Activated T-helper 1 cell treated with anti-CD3 and anti-CD28 coated beads, Interleukin-12 subunit alpha, Interleukin-12 subunit beta, Interleukin-2, Interleukin-4 antibody, amounts not matched to agents 30 ng/mL and 10 ng/mL and 1 ng/mL, durations not matched to agents 14 hours and 24 hours and 36 hours (primary cell): ENCODE measurements at regions not wholly inside any gene's neighbourhood (a gene's known extent, or its start where the extent isn't known, plus 50 kb on each side); places are given as distances from the start of the nearest gene placed in this dataset.
"Not testable (repeated sequence)": the region's sequence is repeated elsewhere in the genome, so short reads cannot be mapped to it uniquely, and the experiment has no call there.

Source experiments
- DNase-seq: peaks from one replicate; pipeline ENCODE4 v3.0.0; 2021; ENCODE audit warnings: low spot score
- H3K27ac Mint-ChIP-seq: one replicate; pipeline ENCODE4 v1.8.0; 2021; ENCODE audit warnings: mild to moderate bottlenecking, mixed read lengths
- H3K27me3 Mint-ChIP-seq: one replicate; pipeline ENCODE4 v1.8.0; 2022; ENCODE audit warnings: mild to moderate bottlenecking, moderate library complexity, mixed read lengths; ENCODE audit not compliant: insufficient read depth
- H3K36me3 Mint-ChIP-seq: one replicate; pipeline ENCODE4 v1.8.0; 2021; ENCODE audit warnings: low read depth, mixed read lengths
- H3K4me1 Mint-ChIP-seq: one replicate; pipeline ENCODE4 v1.8.0; 2021; ENCODE audit warnings: low read depth, mixed read lengths
- H3K4me3 Mint-ChIP-seq: one replicate; pipeline ENCODE4 v1.8.0; 2021; ENCODE audit warnings: mild to moderate bottlenecking, moderate library complexity, mixed read lengths
- H3K9me3 Mint-ChIP-seq: one replicate; pipeline ENCODE4 v1.8.0; 2021; ENCODE audit warnings: mixed read lengths
- intact Hi-C: fragments of 100-400 bp; cut with micrococcal nuclease; formaldehyde crosslinking; loops from one replicate; pipeline ENCODE4 v1.15.1; 2024

- Mint-ChIP-seq H3K27me3 (no peaks in the 10 kb centered on the region), H3K27ac (no peak overlapping the region), H3K9me3 (peaks cover under 1% of the 10 kb centered on the region), H3K36me3 (no peaks in the 10 kb centered on the region), H3K4me3 (no peak overlapping the region), H3K4me1 (no peaks in the 10 kb centered on the region)
- no peak for DNase-seq
- intact Hi-C loops, result no loop called here
Observed at GRCh38 chr4:43425206-43425605, 532.7 kb downstream of the GRXCR1 start.

DNA sequence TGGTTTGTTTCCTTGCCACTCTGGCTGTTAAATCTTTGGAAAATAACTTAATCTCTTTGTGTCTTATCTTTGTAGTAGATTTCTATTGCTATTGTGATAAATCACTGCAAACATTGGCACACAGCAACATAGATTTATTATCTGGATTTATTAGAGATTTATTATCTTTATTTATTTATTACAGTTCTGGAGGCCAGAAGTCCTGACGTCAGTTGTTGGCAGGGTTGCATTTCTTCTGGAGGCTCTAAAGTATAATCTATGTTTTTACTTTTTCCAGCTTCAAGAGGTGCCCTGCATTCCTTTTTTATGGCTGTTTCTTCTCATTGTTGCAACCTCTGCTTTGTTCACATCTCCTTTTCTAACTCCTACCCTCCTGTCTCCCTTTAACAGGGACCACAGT, 542.8 kb downstream of the GRXCR1 start:
- no peak for DNase-seq
- H3K4me1 Mint-ChIP-seq, result no peaks in the 10 kb centered on the region
- H3K36me3 Mint-ChIP-seq, result no peaks in the 10 kb centered on the region
- H3K27ac Mint-ChIP-seq, result no peak overlapping the region
- H3K9me3 Mint-ChIP-seq, result peaks cover 13% of the 10 kb centered on the region
- H3K4me3 Mint-ChIP-seq, result no peak overlapping the region
- intact Hi-C loops, result no loop called here
- no peaks in the 10 kb centered on the region for H3K27me3 Mint-ChIP-seq

DNA sequence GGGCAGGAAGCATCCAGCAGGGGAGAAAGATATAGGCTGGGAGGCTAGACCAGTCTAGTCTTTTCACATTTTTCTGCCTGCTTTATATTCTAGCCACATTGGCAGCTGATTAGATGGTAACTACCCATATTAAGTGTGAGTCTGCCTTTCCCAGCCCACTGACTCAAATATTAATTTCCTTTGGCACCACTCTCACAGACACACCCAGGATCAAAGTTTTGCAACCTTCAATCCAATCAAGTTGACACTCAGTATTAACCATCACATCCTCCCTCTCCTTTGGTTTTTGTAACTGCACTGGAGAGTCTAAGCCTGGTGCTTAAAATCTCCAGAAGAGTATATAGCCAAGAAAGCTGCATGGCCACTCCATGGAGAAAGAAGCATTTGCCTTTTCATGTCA, 560.4 kb downstream of the GRXCR1 start:
- intact Hi-C loops, result no loop called here
- Mint-ChIP-seq H3K4me3 (no peak overlapping the region), H3K9me3 (no peaks in the 10 kb centered on the region), H3K4me1 (no peaks in the 10 kb centered on the region), H3K36me3 (no peaks in the 10 kb centered on the region), H3K27me3 (no peaks in the 10 kb centered on the region), H3K27ac (no peak overlapping the region)
- DNase-seq, result no peak

DNA sequence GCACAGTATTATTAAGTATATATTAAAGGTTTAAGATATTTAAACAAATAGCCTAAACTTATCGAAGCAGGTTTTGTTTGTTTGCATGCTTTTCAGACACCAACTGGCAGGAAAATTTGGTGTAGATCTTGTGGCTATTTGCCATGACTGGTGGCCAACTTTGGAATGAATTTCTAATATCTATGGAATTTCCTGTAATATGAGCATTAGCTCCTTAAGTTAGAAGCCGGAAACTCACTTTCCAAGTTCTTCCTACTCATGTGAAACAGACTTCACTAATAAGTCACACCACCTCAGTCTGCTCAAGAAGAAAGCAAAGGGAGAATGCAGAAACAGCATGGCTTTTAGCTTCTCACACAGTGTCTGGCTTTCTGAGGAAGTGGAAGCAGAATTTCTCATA, 563.9 kb downstream of the GRXCR1 start:
- H3K4me3 Mint-ChIP-seq, result no peak overlapping the region
- no peak overlapping the region for H3K27ac Mint-ChIP-seq
- no peak for DNase-seq
- no peaks in the 10 kb centered on the region for H3K36me3 Mint-ChIP-seq
- H3K4me1 Mint-ChIP-seq, result no peaks in the 10 kb centered on the region
- no peaks in the 10 kb centered on the region for H3K9me3 Mint-ChIP-seq
- intact Hi-C loops, result no loop called here
- H3K27me3 Mint-ChIP-seq, result no peaks in the 10 kb centered on the region

DNA sequence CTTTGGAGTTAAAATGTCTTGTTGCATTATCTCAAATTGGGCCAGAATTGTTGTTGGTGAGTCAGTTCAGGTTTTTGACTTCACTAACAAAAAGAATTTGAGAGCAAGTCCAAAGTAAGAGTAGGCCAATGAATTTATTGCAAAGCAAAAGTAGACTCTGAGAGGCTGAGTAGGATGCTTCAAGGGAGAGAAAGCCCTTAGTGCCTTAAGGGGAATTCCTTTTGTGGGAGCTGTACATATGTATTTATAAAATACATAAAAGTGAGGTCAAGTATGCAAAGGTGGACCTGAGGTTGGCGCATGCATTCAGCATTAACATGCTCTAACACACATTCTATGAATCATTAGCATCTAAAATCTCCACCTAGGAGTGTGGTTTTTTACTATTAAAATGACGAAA, 565.4 kb downstream of the GRXCR1 start:
- Mint-ChIP-seq H3K4me3 (no peak overlapping the region), H3K27ac (no peak overlapping the region), H3K27me3 (no peaks in the 10 kb centered on the region), H3K9me3 (no peaks in the 10 kb centered on the region), H3K4me1 (no peaks in the 10 kb centered on the region), H3K36me3 (no peaks in the 10 kb centered on the region)
- intact Hi-C loops, result no loop called here
- DNase-seq, result no peak

GRCh38 chr4:43458293-43458692, 565.8 kb downstream of the GRXCR1 start:
- no peak for DNase-seq
- Mint-ChIP-seq H3K4me1 (no peaks in the 10 kb centered on the region), H3K36me3 (no peaks in the 10 kb centered on the region), H3K27me3 (no peaks in the 10 kb centered on the region), H3K4me3 (no peak overlapping the region), H3K27ac (no peak overlapping the region), H3K9me3 (no peaks in the 10 kb centered on the region)
- intact Hi-C loops, result no loop called here

- Mint-ChIP-seq H3K27ac (no peak overlapping the region), H3K4me1 (no peaks in the 10 kb centered on the region), H3K9me3 (peaks cover 43% of the 10 kb centered on the region), H3K27me3 (no peaks in the 10 kb centered on the region), H3K4me3 (no peak overlapping the region), H3K36me3 (no peaks in the 10 kb centered on the region)
- intact Hi-C loops, result no loop called here
- DNase-seq, result no peak
Observed at GRCh38 chr4:43471950-43472349, 579.4 kb downstream of the GRXCR1 start.

DNA sequence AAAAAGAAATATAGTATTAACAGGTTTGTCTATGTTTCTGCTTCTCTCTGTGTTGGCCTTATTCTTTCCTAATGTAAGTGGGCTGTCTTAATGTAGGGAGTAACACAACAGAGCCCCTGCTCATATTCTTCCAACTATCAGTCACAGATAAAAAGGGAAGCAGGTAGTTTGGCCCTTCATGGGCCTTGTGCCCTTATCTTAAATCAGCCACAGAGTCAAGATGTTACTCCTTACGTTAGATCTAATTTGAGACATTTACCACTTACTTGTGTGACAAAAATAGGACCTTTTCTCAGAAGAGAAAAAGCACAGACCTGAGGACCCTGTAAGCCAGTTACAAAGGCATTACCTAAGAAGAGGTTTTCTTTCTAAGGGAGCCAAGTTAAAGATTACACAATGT, 589.0 kb downstream of the GRXCR1 start:
- Mint-ChIP-seq H3K4me1 (no peaks in the 10 kb centered on the region), H3K27ac (no peak overlapping the region), H3K27me3 (no peaks in the 10 kb centered on the region), H3K36me3 (no peaks in the 10 kb centered on the region), H3K4me3 (no peak overlapping the region), H3K9me3 (peaks cover 8% of the 10 kb centered on the region)
- intact Hi-C loops, result no loop called here
- DNase-seq, result no peak

DNA sequence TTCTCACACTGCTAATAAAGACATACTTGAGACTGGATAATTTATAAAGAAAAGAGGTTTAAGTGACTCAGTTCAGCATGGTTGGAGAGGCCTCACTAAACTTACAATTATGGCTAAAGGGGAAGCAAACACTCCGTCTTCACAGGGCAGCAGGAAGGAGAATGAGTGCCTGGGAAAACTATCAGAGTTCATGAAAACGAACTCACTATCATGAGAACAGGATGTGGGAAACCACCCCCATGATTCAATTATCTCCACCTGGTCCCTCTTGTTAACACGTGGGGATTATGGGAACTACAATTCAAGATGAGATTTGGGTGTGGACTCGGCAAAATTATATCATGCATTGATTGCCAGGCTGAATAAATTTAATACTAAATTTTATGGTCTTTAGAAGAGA, 592.7 kb downstream of the GRXCR1 start:
- H3K9me3 Mint-ChIP-seq, result peaks cover 19% of the 10 kb centered on the region
- no peak overlapping the region for H3K27ac Mint-ChIP-seq
- DNase-seq, result no peak
- H3K27me3 Mint-ChIP-seq, result no peaks in the 10 kb centered on the region
- intact Hi-C loops, result no loop called here
- H3K36me3 Mint-ChIP-seq, result no peaks in the 10 kb centered on the region
- no peaks in the 10 kb centered on the region for H3K4me1 Mint-ChIP-seq
- H3K4me3 Mint-ChIP-seq, result no peak overlapping the region

DNA sequence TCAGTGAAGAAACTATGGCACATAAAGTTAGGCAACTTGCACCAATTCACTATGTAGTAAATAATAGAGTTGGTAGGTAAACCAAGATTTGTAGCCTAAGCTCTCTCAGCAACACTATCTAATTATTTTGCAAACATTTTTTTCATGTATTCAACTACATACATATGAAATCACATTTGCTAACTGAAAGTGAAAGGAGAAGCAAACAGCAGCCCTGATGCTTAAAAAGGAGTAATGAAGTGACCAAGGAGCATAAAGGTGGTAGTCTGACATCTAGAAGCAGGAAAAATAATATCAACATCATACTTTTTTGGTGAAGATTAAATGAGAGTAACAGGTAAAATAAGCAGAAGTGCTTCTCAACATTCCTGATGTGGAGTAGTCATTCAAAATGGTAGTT, 603.7 kb downstream of the GRXCR1 start:
- H3K4me1 Mint-ChIP-seq, result no peaks in the 10 kb centered on the region
- H3K27ac Mint-ChIP-seq, result no peak overlapping the region
- H3K4me3 Mint-ChIP-seq, result no peak overlapping the region
- DNase-seq, result no peak
- no peaks in the 10 kb centered on the region for H3K9me3 Mint-ChIP-seq
- H3K27me3 Mint-ChIP-seq, result no peaks in the 10 kb centered on the region
- intact Hi-C loops, result no loop called here
- no peaks in the 10 kb centered on the region for H3K36me3 Mint-ChIP-seq

- DNase-seq, result no peak
- H3K4me3 Mint-ChIP-seq, result no peak overlapping the region
- no peaks in the 10 kb centered on the region for H3K4me1 Mint-ChIP-seq
- no peaks in the 10 kb centered on the region for H3K27me3 Mint-ChIP-seq
- intact Hi-C loops, result no loop called here
- H3K36me3 Mint-ChIP-seq, result no peaks in the 10 kb centered on the region
- no peak overlapping the region for H3K27ac Mint-ChIP-seq
- H3K9me3 Mint-ChIP-seq, result no peaks in the 10 kb centered on the region
Observed at GRCh38 chr4:43496602-43497001, 604.1 kb downstream of the GRXCR1 start.

DNA sequence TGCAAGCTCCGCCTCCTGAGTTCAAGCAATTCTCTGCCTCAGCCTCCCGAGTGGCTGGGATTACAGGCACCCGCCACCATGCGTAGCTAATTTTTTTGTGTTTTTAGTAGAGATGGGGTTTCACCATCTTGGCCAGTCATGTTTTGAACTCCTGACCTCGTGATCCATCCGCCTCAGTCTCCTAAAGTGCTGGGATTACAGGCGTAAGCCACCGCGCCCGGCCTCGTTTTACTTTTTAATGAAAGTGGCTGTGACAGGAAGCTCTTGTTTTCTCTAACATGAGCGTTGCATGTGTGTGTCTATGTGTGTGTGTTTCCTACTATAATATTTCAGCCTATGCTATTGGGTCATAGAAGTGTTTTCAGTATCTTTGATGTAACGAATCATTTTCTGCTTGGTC, 613.3 kb downstream of the GRXCR1 start:
- H3K27me3 Mint-ChIP-seq, intact Hi-C loops, H3K4me3 Mint-ChIP-seq, H3K27ac Mint-ChIP-seq, H3K36me3 Mint-ChIP-seq, H3K9me3 Mint-ChIP-seq, H3K4me1 Mint-ChIP-seq, DNase-seq: not testable (repeated sequence)

- H3K4me1 Mint-ChIP-seq, result no peaks in the 10 kb centered on the region
- no peak for DNase-seq
- H3K9me3 Mint-ChIP-seq, result no peaks in the 10 kb centered on the region
- no peaks in the 10 kb centered on the region for H3K27me3 Mint-ChIP-seq
- H3K36me3 Mint-ChIP-seq, result no peaks in the 10 kb centered on the region
- intact Hi-C loops, result no loop called here
- H3K27ac Mint-ChIP-seq, result no peak overlapping the region
- no peak overlapping the region for H3K4me3 Mint-ChIP-seq
Observed at GRCh38 chr4:43512253-43512652, 619.7 kb downstream of the GRXCR1 start.

DNA sequence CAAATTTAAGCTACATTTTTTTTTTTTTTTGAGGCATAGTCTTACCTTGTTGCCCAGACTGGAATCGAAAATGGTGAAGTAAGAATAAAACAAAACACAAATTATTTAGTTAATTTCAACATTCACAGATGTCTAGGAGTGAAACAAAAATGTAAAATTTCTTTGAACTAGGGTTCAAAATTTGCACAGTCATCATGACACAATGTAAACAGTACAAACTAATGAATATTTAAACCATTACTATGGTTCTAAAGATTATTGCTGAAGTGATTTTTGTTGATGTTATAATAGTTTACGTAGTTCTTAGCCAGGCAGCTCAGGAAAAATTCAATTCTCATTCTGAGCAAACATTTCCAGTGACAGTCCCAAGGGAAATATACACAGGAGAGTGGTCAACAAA, 633.1 kb downstream of the GRXCR1 start:
- intact Hi-C loops, result no loop called here
- Mint-ChIP-seq H3K4me1 (no peaks in the 10 kb centered on the region), H3K9me3 (peaks cover 2% of the 10 kb centered on the region), H3K36me3 (no peaks in the 10 kb centered on the region), H3K4me3 (no peak overlapping the region), H3K27ac (no peak overlapping the region), H3K27me3 (no peaks in the 10 kb centered on the region)
- no peak for DNase-seq
